Omental fat pad (tissue), 3 donors: ENCODE measurements at regions not wholly inside any gene's neighbourhood (a gene's known extent, or its start where the extent isn't known, plus 50 kb on each side); places are given as distances from the start of the nearest gene placed in this dataset.

ENCODE experiments used
- ATAC-seq: fragments of 150-250 bp; one replicate; pipeline ENCODE4 v1.9.1; 2016; ENCODE audit warnings: mild to moderate bottlenecking, moderate library complexity; ENCODE audit not compliant: low FRiP score
- DNase-seq: peaks from one replicate; pipeline ENCODE4 v3.0.0-alpha.2; 2019; ENCODE audit warnings: low spot score
- CTCF ChIP-seq, 3 donors: fragments of 450-650 bp; IDR thresholded peaks; one replicate each; pipeline ENCODE4 v1.5.1; 2016 to 2017; ENCODE audit warnings: antibody characterized with exemption in 3 of 3, mild to moderate bottlenecking in 3 of 3, moderate library complexity in 2 of 3

- TF ChIP-seq CTCF (IDR thresholded peaks at IDR 0.05) = no peak
- DNase-seq = no peak
- ATAC-seq = no peak
These were observed 277.1 kb downstream of the PAX1 start for GRCh38 chr20:21982559-21982958.

- TF ChIP-seq CTCF (IDR thresholded peaks at IDR 0.05) = no peak
- no peak for ATAC-seq
- DNase-seq = no peak
These were observed 276.3 kb downstream of the PAX1 start for GRCh38 chr20:21981597-21982344.

- TF ChIP-seq CTCF (IDR thresholded peaks at IDR 0.05) = no peak
- no peak for ATAC-seq
- DNase-seq = no peak
These were observed 275.7 kb downstream of the PAX1 start for GRCh38 chr20:21981179-21981578.

- DNase-seq (no peak), ATAC-seq (no peak)
- TF ChIP-seq CTCF (IDR thresholded peaks at IDR 0.05) = no peak
These were observed 266.0 kb downstream of the PAX1 start for GRCh38 chr20:21971436-21971835.

GRCh38 chr20:21968486-21968885 is 263.0 kb downstream of the PAX1 start:
- DNase-seq (no peak), ATAC-seq (no peak)
- TF ChIP-seq CTCF (IDR thresholded peaks at IDR 0.05) = no peak

GRCh38 chr20:21967481-21967880 is 262.0 kb downstream of the PAX1 start:
- ATAC-seq = no peak
- TF ChIP-seq CTCF (IDR thresholded peaks at IDR 0.05) = no peak
- no peak for DNase-seq

- no peak for DNase-seq
- no peak for ATAC-seq
- no peak for TF ChIP-seq CTCF (IDR thresholded peaks at IDR 0.05)
These were observed 251.1 kb downstream of the PAX1 start for GRCh38 chr20:21956591-21956990.
